Aorta (tissue), 5 donors: ENCODE measurements at regions not wholly inside any gene's neighbourhood (a gene's known extent, or its start where the extent isn't known, plus 50 kb on each side); places are given as distances from the start of the nearest gene placed in this dataset.

ENCODE experiments used
- ATAC-seq: fragments of 200-7000 bp; cut with Tn5 transposase; one replicate; pipeline ENCODE4 v1.9.1; 2022; ENCODE audit warnings: moderate library complexity; ENCODE audit not compliant: low FRiP score
- DNase-seq, 2 donors: peaks; one replicate each; pipeline ENCODE4 v3.0.0-alpha.2; 2020
- H3K27ac ChIP-seq, 2 donors: one replicate each; pipeline ENCODE4 v1.5.1; 2013; ENCODE audit warnings: low read length in 2 of 2, mild to moderate bottlenecking in 2 of 2, moderate library complexity in 2 of 2, control low read depth in 1 of 2, inconsistent platforms in 1 of 2, low read depth in 1 of 2
- H3K27me3 ChIP-seq, 2 donors: one replicate each; pipeline ENCODE4 v1.6.1; 2013; ENCODE audit warnings: control low read depth in 1 of 2, low read length in 1 of 2, mild to moderate bottlenecking in 1 of 2, moderate library complexity in 1 of 2; ENCODE audit not compliant: insufficient read depth in 2 of 2, control insufficient read depth in 1 of 2
- H3K36me3 ChIP-seq, 2 donors: one replicate each; pipeline ENCODE4 v1.6.1; 2013; ENCODE audit warnings: control low read depth in 1 of 2, low read length in 1 of 2, mild to moderate bottlenecking in 1 of 2; ENCODE audit not compliant: insufficient read depth in 2 of 2, control insufficient read depth in 1 of 2
- H3K4me1 ChIP-seq, 2 donors: one replicate each; pipeline ENCODE4 v1.6.1; 2013; ENCODE audit warnings: low read length in 2 of 2, control low read depth in 1 of 2, mild to moderate bottlenecking in 1 of 2, moderate library complexity in 1 of 2; ENCODE audit not compliant: insufficient read depth in 2 of 2, control insufficient read depth in 1 of 2
- H3K4me3 ChIP-seq, 2 donors: one replicate each; pipeline ENCODE4 v1.5.1; 2013; ENCODE audit warnings: low read length in 2 of 2, control low read depth in 1 of 2, mild to moderate bottlenecking in 1 of 2
- H3K9me3 ChIP-seq: one replicate; pipeline ENCODE4 v1.6.1; 2013; ENCODE audit warnings: mild to moderate bottlenecking, low read length; ENCODE audit not compliant: control insufficient read depth
- WGBS, 2 donors: extraction: QIAGEN DNeasy Blood & Tissue Kit; methylation state at CpG; one replicate each; pipeline ENCODE4 v1.1.7; 2013; 5-methylcytosine and 5-hydroxymethylcytosine counted together
- intact Hi-C, 2 donors: fragments of 100-400 bp; cut with DNase I; formaldehyde crosslinking; loops; one replicate each; pipeline versions ENCODE4 v1.14.2 to v1.15.0; 2022
- donor health status: healthy with polysubstance abuse.
- donor health status: Bipolar disorder and iron deficiency.
- donor health status: DM: no; HTN: no; CAD: no.
- donor health status: DM: no; HTN: no; CAD: no.
- donor health status: DM: yes; HTN: yes; CAD: no.

DNA sequence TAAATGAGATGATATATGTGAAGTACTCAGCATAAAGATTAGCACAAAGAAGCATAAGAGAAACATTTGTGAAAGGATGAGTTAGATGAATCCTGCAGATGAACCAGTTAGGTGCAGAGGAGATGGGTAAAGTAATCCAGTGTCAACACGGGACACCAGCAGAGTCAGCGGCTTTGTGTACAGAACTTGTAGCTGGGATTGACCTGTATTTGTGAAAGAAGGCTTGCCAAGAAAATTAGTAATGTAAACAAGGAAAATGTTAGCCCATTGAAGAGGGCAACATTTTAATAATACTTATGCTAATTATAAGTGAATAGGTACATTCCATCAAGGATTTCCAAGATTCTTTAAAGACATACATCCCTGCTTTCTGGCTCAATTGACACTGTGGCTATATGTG, 255.7 kb downstream of the PTEN start:
- 95 to 98% methylated on average over 2 of the region's 2 CpGs for WGBS, 2 donors
- intact Hi-C loops = loop anchor here in 1 of 2 donors (5.0 kb wide), 1 partner anchor 268 kb away; no protein-coding TSS in a partner anchor
- no peak for DNase-seq

DNA sequence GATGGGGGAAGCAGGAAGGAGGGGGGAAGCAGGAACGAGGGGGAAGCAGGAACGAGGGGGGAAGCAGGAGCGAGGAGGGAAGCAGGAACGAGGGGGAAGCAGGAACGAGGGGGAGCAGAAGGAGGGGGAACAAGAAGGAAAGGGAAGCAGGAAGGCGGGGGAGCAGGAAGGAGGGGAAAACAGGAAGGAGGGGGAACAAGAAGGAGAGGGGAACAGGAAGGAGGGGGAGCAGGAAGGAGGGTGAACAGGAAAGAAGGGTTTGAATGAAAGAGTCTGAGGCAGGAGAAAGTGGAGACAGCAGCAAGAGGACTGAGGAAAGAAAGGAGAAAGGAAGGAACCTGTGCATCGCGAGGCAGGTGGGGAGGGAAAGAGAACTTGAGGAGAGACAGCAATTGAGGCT, 256.6 kb downstream of the PTEN start:
- intact Hi-C loops = no loop called here
- H3K27me3 ChIP-seq = no peaks in the 10 kb centered on the region
- no peaks in the 10 kb centered on the region for H3K36me3 ChIP-seq
- no peak for DNase-seq
- ATAC-seq = no peak
- no peaks in the 10 kb centered on the region for H3K9me3 ChIP-seq
- WGBS, 2 donors = 90 to 91% methylated on average over 6 to 8 of the region's 8 CpGs
- H3K27ac ChIP-seq = no peak overlapping the region
- no peaks in the 10 kb centered on the region for H3K4me1 ChIP-seq
- no peak overlapping the region for H3K4me3 ChIP-seq

More for the DNA sequence above, 255.7 kb downstream of the PTEN start:
- Histone ChIP-seq H3K27ac (no peak overlapping the region), H3K4me3 (no peak overlapping the region), H3K27me3 (no peaks in the 10 kb centered on the region), H3K36me3 (no peaks in the 10 kb centered on the region), H3K4me1 (no peaks in the 10 kb centered on the region), H3K9me3 (no peaks in the 10 kb centered on the region)
- ATAC-seq = no peak

DNA sequence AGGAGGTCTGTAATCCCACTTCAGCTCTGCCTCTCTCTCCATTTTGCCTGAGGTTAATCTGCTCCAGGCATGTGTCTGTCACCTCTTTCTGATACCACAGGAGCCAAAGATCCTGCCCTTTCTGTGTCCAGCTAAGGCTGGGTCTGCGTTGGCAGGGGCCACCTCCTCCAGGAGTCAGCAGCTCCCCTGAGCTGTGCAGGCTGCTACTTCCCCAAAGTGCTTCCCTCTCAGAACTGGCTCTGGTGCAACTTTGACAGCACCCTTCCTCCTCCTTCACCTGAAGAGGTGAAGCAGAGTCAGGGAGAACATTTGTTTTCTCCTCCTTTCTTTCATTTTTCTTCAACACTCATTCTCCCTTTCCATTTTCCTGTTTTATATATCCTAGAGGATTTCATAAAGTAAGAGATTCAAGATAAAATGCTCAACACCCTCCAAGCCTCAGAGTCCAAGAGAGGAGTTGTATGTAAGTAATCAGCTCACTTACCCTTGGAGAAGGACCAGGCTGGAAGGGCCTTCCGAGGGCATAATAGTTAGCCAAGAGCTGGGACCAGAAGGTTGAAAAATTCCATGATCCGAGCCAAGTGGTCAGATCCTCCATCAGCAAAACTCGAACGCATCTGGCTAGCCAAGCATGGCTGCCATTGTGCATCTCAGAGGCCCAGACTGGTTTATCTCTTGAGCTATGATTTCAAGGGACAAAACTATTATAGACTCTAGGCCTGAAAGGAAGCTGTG, 257.3 kb downstream of the PTEN start:
- no peaks in the 10 kb centered on the region for H3K4me1 ChIP-seq
- no peak overlapping the region for H3K4me3 ChIP-seq
- H3K27me3 ChIP-seq = no peaks in the 10 kb centered on the region
- DNase-seq = no peak
- H3K27ac ChIP-seq = no peak overlapping the region
- intact Hi-C loops = no loop called here
- no peaks in the 10 kb centered on the region for H3K36me3 ChIP-seq
- no peaks in the 10 kb centered on the region for H3K9me3 ChIP-seq
- ATAC-seq = no peak
- WGBS, 2 donors = 40 to 42% methylated on average over 5 of the region's 5 CpGs

- no peak for ATAC-seq
- no peak overlapping the region for H3K4me3 ChIP-seq
- no peak overlapping the region for H3K27ac ChIP-seq
- H3K4me1 ChIP-seq = no peaks in the 10 kb centered on the region
- H3K9me3 ChIP-seq = no peaks in the 10 kb centered on the region
- intact Hi-C loops = no loop called here
- WGBS, 2 donors = 91 to 96% methylated on average over 6 of the region's 6 CpGs
- H3K36me3 ChIP-seq = no peaks in the 10 kb centered on the region
- DNase-seq = no peak
- H3K27me3 ChIP-seq = no peaks in the 10 kb centered on the region
These were observed 257.9 kb downstream of the PTEN start for GRCh38 chr10:88121361-88121760.

- H3K27me3 ChIP-seq = no peaks in the 10 kb centered on the region
- 94 to 95% methylated on average over 7 of the region's 7 CpGs for WGBS, 2 donors
- H3K4me3 ChIP-seq = no peak overlapping the region
- ATAC-seq (no peak), DNase-seq (no peak)
- H3K4me1 ChIP-seq = no peaks in the 10 kb centered on the region
- H3K36me3 ChIP-seq = no peaks in the 10 kb centered on the region
- no peak overlapping the region for H3K27ac ChIP-seq
- intact Hi-C loops = no loop called here
- no peaks in the 10 kb centered on the region for H3K9me3 ChIP-seq
These were observed 258.7 kb downstream of the PTEN start for GRCh38 chr10:88122145-88122544.

DNA sequence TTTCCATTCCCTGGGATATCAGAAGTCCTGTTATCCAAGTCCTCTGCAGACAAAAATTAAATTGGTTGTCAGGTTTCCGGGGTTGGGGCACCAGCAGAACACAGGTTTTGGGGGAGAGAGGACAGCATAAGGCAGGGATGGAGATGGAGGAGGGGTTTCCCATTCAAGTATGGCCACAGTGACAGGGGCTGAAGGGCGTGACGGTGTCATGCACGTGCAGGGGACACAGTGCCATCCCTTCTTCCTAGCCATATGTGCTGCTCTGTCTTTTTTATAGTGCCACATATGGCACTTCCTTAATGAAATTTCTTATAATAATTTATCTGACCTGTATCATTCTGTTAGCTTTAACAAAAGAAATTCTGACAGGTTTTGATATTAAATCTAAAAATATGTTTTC, 259.2 kb downstream of the PTEN start:
- WGBS, 2 donors = 96 to 97% methylated on average over 4 of the region's 4 CpGs
- H3K36me3 ChIP-seq = no peaks in the 10 kb centered on the region

DNA sequence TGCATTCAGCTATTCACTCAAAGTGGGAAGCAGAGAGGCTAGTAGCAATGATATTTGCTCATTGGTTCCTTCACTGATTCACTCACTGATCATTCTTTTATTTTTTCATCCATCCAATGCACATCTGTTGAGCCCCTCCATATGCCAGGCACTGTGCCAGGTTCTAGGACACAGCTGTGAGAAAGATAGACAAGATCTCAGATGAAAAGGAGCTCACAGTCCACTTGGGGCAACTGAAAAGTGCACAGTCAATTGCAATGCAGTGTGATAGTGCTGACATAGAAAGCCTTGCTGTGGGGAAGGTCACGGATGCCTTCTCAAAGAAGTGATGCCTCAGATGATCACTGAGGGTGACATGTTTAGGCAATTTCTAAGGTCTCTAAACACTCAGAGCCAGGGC, 262.3 kb downstream of the PTEN start:
- no peaks in the 10 kb centered on the region for H3K9me3 ChIP-seq
- no peak for DNase-seq
- H3K36me3 ChIP-seq = no peaks in the 10 kb centered on the region
- ATAC-seq = no peak
- intact Hi-C loops = no loop called here
- WGBS, 2 donors = 94 to 97% methylated on average over 1 of the region's 1 CpG
- no peaks in the 10 kb centered on the region for H3K4me1 ChIP-seq
- no peak overlapping the region for H3K27ac ChIP-seq
- H3K27me3 ChIP-seq = no peaks in the 10 kb centered on the region
- H3K4me3 ChIP-seq = no peak overlapping the region

More for the DNA sequence above, 259.2 kb downstream of the PTEN start:
- DNase-seq (no peak), ATAC-seq (no peak)
- no peaks in the 10 kb centered on the region for H3K27me3 ChIP-seq
- no peak overlapping the region for H3K27ac ChIP-seq
- no peak overlapping the region for H3K4me3 ChIP-seq
- H3K4me1 ChIP-seq = no peaks in the 10 kb centered on the region
- intact Hi-C loops = no loop called here
- no peaks in the 10 kb centered on the region for H3K9me3 ChIP-seq

GRCh38 chr10:88126699-88127098, 263.3 kb downstream of the PTEN start:
- 97 to 98% methylated on average over 1 of the region's 1 CpG for WGBS, 2 donors
- Histone ChIP-seq H3K4me3 (no peak overlapping the region), H3K4me1 (peaks cover 2 to 4% of the 10 kb centered on the region in 2 donors), H3K27ac (no peak overlapping the region), H3K36me3 (no peaks in the 10 kb centered on the region), H3K27me3 (no peaks in the 10 kb centered on the region), H3K9me3 (no peaks in the 10 kb centered on the region)
- no peak for DNase-seq
- ATAC-seq = no peak
- intact Hi-C loops = no loop called here

DNA sequence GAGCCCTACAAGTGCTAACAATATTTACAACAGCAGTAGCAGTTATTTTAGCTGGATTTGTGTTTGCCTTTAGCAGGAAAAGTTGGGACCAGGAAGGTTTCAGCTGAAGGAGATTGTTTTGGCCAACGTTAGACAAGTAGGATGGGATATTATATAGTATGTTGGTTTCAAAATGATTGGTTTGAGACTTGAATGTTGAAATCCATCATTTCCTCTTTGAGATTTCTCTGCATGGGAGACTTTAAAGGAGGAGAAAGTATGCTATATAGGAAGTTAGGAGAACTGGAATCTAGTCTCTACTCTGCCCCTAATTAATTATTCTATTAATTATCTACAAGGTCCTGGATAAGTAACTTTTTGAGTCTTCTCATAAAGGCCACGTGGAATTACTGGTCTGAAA, 263.8 kb downstream of the PTEN start:
- DNase-seq (no peak), ATAC-seq (no peak)
- H3K9me3 ChIP-seq = no peaks in the 10 kb centered on the region
- no peaks in the 10 kb centered on the region for H3K27me3 ChIP-seq
- no peak overlapping the region for H3K4me3 ChIP-seq
- H3K4me1 ChIP-seq = peaks cover 2 to 4% of the 10 kb centered on the region in 2 donors
- no peaks in the 10 kb centered on the region for H3K36me3 ChIP-seq
- 88 to 92% methylated on average over 2 of the region's 2 CpGs for WGBS, 2 donors
- intact Hi-C loops = no loop called here
- H3K27ac ChIP-seq = no peak overlapping the region
